ENCODE measurements at regions not wholly inside any gene's neighbourhood (a gene's known extent, or its start where the extent isn't known, plus 50 kb on each side); places are given as distances from the start of the nearest gene placed in this dataset.

GRCh38 chr10:52984169-52984568 is 211.6 kb upstream of the MBL2 start:
- no peak overlapping the region for H3K27ac Mint-ChIP-seq (ENCODE audit: unreplicated experiment)
- no peak for DNase-seq (ENCODE audit: extremely low spot score, unreplicated experiment)

GRCh38 chr10:52979295-52979990 is 206.9 kb upstream of the MBL2 start:
- no peak for TF ChIP-seq CTCF (IDR thresholded peaks at IDR 0.05)
- peaks cover 2% of the 10 kb centered on the region for H3K4me1 Mint-ChIP-seq (ENCODE audit: unreplicated experiment)
- no peaks in the 10 kb centered on the region for H3K36me3 Mint-ChIP-seq (ENCODE audit: unreplicated experiment)
- no peak for DNase-seq (ENCODE audit: extremely low spot score, unreplicated experiment)
- H3K9me3 Mint-ChIP-seq (ENCODE audit: unreplicated experiment), result no peaks in the 10 kb centered on the region
- H3K27ac Mint-ChIP-seq (ENCODE audit: unreplicated experiment), result no peak overlapping the region
- H3K27me3 Mint-ChIP-seq (ENCODE audit: unreplicated experiment), result peaks cover 10% of the 10 kb centered on the region
- H3K4me3 Mint-ChIP-seq (ENCODE audit: unreplicated experiment), result no peak overlapping the region

More at GRCh38 chr10:52984169-52984568, 211.6 kb upstream of the MBL2 start:
- Mint-ChIP-seq H3K4me1 (ENCODE audit: unreplicated experiment) (peaks cover 3% of the 10 kb centered on the region), H3K27me3 (ENCODE audit: unreplicated experiment) (no peaks in the 10 kb centered on the region), H3K36me3 (ENCODE audit: unreplicated experiment) (no peaks in the 10 kb centered on the region), H3K4me3 (ENCODE audit: unreplicated experiment) (no peak overlapping the region), H3K9me3 (ENCODE audit: unreplicated experiment) (no peaks in the 10 kb centered on the region)
- TF ChIP-seq CTCF (IDR thresholded peaks at IDR 0.05), result no peak

- H3K27ac Mint-ChIP-seq (ENCODE audit: unreplicated experiment), result no peak overlapping the region
- H3K4me1 Mint-ChIP-seq (ENCODE audit: unreplicated experiment), result no peaks in the 10 kb centered on the region
- peaks cover 13% of the 10 kb centered on the region for H3K27me3 Mint-ChIP-seq (ENCODE audit: unreplicated experiment)
- TF ChIP-seq CTCF (IDR thresholded peaks at IDR 0.05), result no peak
- no peaks in the 10 kb centered on the region for H3K9me3 Mint-ChIP-seq (ENCODE audit: unreplicated experiment)
- no peak for DNase-seq (ENCODE audit: extremely low spot score, unreplicated experiment)
- H3K4me3 Mint-ChIP-seq (ENCODE audit: unreplicated experiment), result no peak overlapping the region
- no peaks in the 10 kb centered on the region for H3K36me3 Mint-ChIP-seq (ENCODE audit: unreplicated experiment)
Observed at GRCh38 chr10:52977581-52977980, 205.0 kb upstream of the MBL2 start.

- no peak overlapping the region for H3K27ac Mint-ChIP-seq (ENCODE audit: unreplicated experiment)
- DNase-seq (ENCODE audit: extremely low spot score, unreplicated experiment), result no peak
- no peak overlapping the region for H3K4me3 Mint-ChIP-seq (ENCODE audit: unreplicated experiment)
- no peaks in the 10 kb centered on the region for H3K9me3 Mint-ChIP-seq (ENCODE audit: unreplicated experiment)
- no peak for TF ChIP-seq CTCF (IDR thresholded peaks at IDR 0.05)
- H3K4me1 Mint-ChIP-seq (ENCODE audit: unreplicated experiment), result no peaks in the 10 kb centered on the region
- H3K36me3 Mint-ChIP-seq (ENCODE audit: unreplicated experiment), result no peaks in the 10 kb centered on the region
- peaks cover 4% of the 10 kb centered on the region for H3K27me3 Mint-ChIP-seq (ENCODE audit: unreplicated experiment)
Observed at GRCh38 chr10:52967806-52968795, 195.5 kb upstream of the MBL2 start.

- H3K27me3 Mint-ChIP-seq (ENCODE audit: unreplicated experiment), result peaks cover 4% of the 10 kb centered on the region
- H3K27ac Mint-ChIP-seq (ENCODE audit: unreplicated experiment), result no peak overlapping the region
- no peak overlapping the region for H3K4me3 Mint-ChIP-seq (ENCODE audit: unreplicated experiment)
- DNase-seq (ENCODE audit: extremely low spot score, unreplicated experiment), result no peak
- TF ChIP-seq CTCF (IDR thresholded peaks at IDR 0.05), result no peak
- no peaks in the 10 kb centered on the region for H3K36me3 Mint-ChIP-seq (ENCODE audit: unreplicated experiment)
- no peaks in the 10 kb centered on the region for H3K4me1 Mint-ChIP-seq (ENCODE audit: unreplicated experiment)
- H3K9me3 Mint-ChIP-seq (ENCODE audit: unreplicated experiment), result no peaks in the 10 kb centered on the region
Observed at GRCh38 chr10:52966904-52967303, 194.3 kb upstream of the MBL2 start.
